HEK293 (cell line): ENCODE measurements at regions not wholly inside any gene's neighbourhood (a gene's known extent, or its start where the extent isn't known, plus 50 kb on each side); places are given as distances from the start of the nearest gene placed in this dataset.

Experiments used
- HOXA7 ChIP-seq: sonication (generic); formaldehyde crosslinking; IDR thresholded peaks from 2 replicates; pipeline ENCODE4 v1.8.1; 2022; ENCODE audit warnings: missing genetic modification reagents, borderline replicate concordance
- INSM2 ChIP-seq: fragments of 450-650 bp; formaldehyde crosslinking; IDR thresholded peaks from 2 replicates; pipeline ENCODE4 v1.5.1; 2016; ENCODE audit warnings: missing biosample characterization, missing genetic modification characterization
- KLF16 ChIP-seq: fragments of 450-650 bp; formaldehyde crosslinking; IDR thresholded peaks from 2 replicates; pipeline ENCODE4 v1.5.1; 2017; ENCODE audit warnings: missing biosample characterization, missing genetic modification characterization
- KLF9 ChIP-seq: fragments of 450-650 bp; formaldehyde crosslinking; IDR thresholded peaks from 2 replicates; pipeline ENCODE4 v1.5.1; 2016; ENCODE audit warnings: missing biosample characterization, missing genetic modification characterization, low read depth
- MZF1 ChIP-seq: fragments of 450-650 bp; formaldehyde crosslinking; IDR thresholded peaks from 2 replicates; pipeline ENCODE4 v1.5.1; 2017; ENCODE audit warnings: missing biosample characterization, missing genetic modification characterization, borderline replicate concordance
- PRDM6 ChIP-seq: fragments of 450-650 bp; formaldehyde crosslinking; IDR thresholded peaks from 2 replicates; pipeline ENCODE4 v1.5.1; 2017; ENCODE audit warnings: missing biosample characterization, missing genetic modification characterization
- REPIN1 ChIP-seq: fragments of 450-650 bp; formaldehyde crosslinking; IDR thresholded peaks from 2 replicates; pipeline ENCODE4 v1.5.1; 2017; ENCODE audit warnings: missing biosample characterization, missing genetic modification characterization, low read depth
- SCRT1 ChIP-seq: fragments of 450-650 bp; formaldehyde crosslinking; IDR thresholded peaks from 2 replicates; pipeline ENCODE4 v1.5.1; 2016; ENCODE audit warnings: missing biosample characterization, missing genetic modification characterization, borderline replicate concordance
- SETDB1 ChIP-seq: IDR thresholded peaks from one replicate; pipeline ENCODE4 v1.6.1; 2017; ENCODE audit warnings: mild to moderate bottlenecking, low read length, moderate library complexity, mixed read lengths; ENCODE audit not compliant: insufficient read length
- WT1 ChIP-seq: fragments of 450-650 bp; formaldehyde crosslinking; IDR thresholded peaks from 2 replicates; pipeline ENCODE4 v1.5.1; 2016; ENCODE audit warnings: missing biosample characterization, missing genetic modification characterization
- ZBTB17 ChIP-seq: fragments of 450-650 bp; formaldehyde crosslinking; IDR thresholded peaks from 2 replicates; pipeline ENCODE4 v1.5.1; 2016; ENCODE audit warnings: missing biosample characterization, missing genetic modification characterization
- ZBTB49 ChIP-seq: fragments of 450-650 bp; formaldehyde crosslinking; IDR thresholded peaks from 2 replicates; pipeline ENCODE4 v1.5.1; 2016; ENCODE audit warnings: missing biosample characterization, missing genetic modification characterization, low read depth
- ZNF18 ChIP-seq: fragments of 450-650 bp; formaldehyde crosslinking; IDR thresholded peaks from 2 replicates; pipeline ENCODE4 v1.5.1; 2016; ENCODE audit warnings: missing biosample characterization, missing genetic modification characterization
- ZNF19 ChIP-seq: fragments of 450-650 bp; formaldehyde crosslinking; IDR thresholded peaks from 2 replicates; pipeline ENCODE4; 2016; ENCODE audit warnings: missing biosample characterization, missing genetic modification characterization, low read depth
- ZNF248 ChIP-seq: fragments of 450-650 bp; formaldehyde crosslinking; IDR thresholded peaks from 2 replicates; pipeline ENCODE4 v1.5.1; 2017; ENCODE audit warnings: missing biosample characterization, missing genetic modification characterization
- ZNF341 ChIP-seq: fragments of 450-650 bp; formaldehyde crosslinking; IDR thresholded peaks from 2 replicates; pipeline ENCODE4; 2016; ENCODE audit warnings: low read depth, missing biosample characterization, missing genetic modification characterization
- ZNF561 ChIP-seq: fragments of 450-650 bp; IDR thresholded peaks from 2 replicates; pipeline ENCODE4 v1.5.1; 2018; ENCODE audit warnings: missing biosample characterization, missing genetic modification characterization, borderline replicate concordance
- ZNF596 ChIP-seq: fragments of 450-650 bp; IDR thresholded peaks from 2 replicates; pipeline ENCODE4 v1.5.0; 2018; ENCODE audit warnings: missing biosample characterization, mild to moderate bottlenecking, missing genetic modification characterization, moderate library complexity
- ZNF621 ChIP-seq: fragments of 450-650 bp; formaldehyde crosslinking; IDR thresholded peaks from 2 replicates; pipeline ENCODE4 v1.5.1; 2017; ENCODE audit warnings: missing biosample characterization, missing genetic modification characterization
- ZNF624 ChIP-seq: fragments of 450-650 bp; formaldehyde crosslinking; IDR thresholded peaks from 2 replicates; pipeline ENCODE4 v1.5.1; 2017; ENCODE audit warnings: missing biosample characterization, missing genetic modification characterization
- ZNF654 ChIP-seq: fragments of 450-650 bp; formaldehyde crosslinking; IDR thresholded peaks from 2 replicates; pipeline ENCODE4 v1.5.1; 2016; ENCODE audit warnings: low read depth, missing biosample characterization, missing genetic modification characterization
- ZNF658 ChIP-seq: fragments of 450-650 bp; formaldehyde crosslinking; IDR thresholded peaks from 2 replicates; pipeline ENCODE4; 2016; ENCODE audit warnings: missing biosample characterization, missing genetic modification characterization
- ZNF704 ChIP-seq: fragments of 450-650 bp; formaldehyde crosslinking; IDR thresholded peaks from 2 replicates; pipeline ENCODE4 v1.5.1; 2016; ENCODE audit warnings: missing biosample characterization, missing genetic modification characterization
- ZNF76 ChIP-seq: fragments of 450-650 bp; formaldehyde crosslinking; IDR thresholded peaks from 2 replicates; pipeline ENCODE4; 2016; ENCODE audit warnings: low read depth, missing biosample characterization, missing genetic modification characterization, borderline replicate concordance
- ZNF785 ChIP-seq: fragments of 450-650 bp; formaldehyde crosslinking; IDR thresholded peaks from 2 replicates; pipeline ENCODE4 v1.5.1; 2016; ENCODE audit warnings: missing biosample characterization, missing genetic modification characterization
- ZNF830 ChIP-seq: fragments of 450-650 bp; IDR thresholded peaks from 2 replicates; pipeline ENCODE4 v1.5.0; 2018; ENCODE audit warnings: missing biosample characterization, missing genetic modification characterization, low read depth, mild to moderate bottlenecking, moderate library complexity
- ZSCAN30 ChIP-seq: fragments of 450-650 bp; IDR thresholded peaks from 2 replicates; pipeline ENCODE4 v1.5.1; 2018; ENCODE audit warnings: missing biosample characterization, mild to moderate bottlenecking, missing genetic modification characterization, moderate library complexity
- TF ChIP-seq, protein P1 (sequence below): fragments of 450-650 bp; IDR thresholded peaks from 2 replicates; pipeline ENCODE4 v1.5.1; 2018; ENCODE audit warnings: missing biosample characterization, mild to moderate bottlenecking, missing genetic modification characterization
- TF ChIP-seq, protein P2 (sequence below): fragments of 450-650 bp; formaldehyde crosslinking; IDR thresholded peaks from 2 replicates; pipeline ENCODE4 v1.5.1; 2017; ENCODE audit warnings: missing biosample characterization, missing genetic modification characterization

DNA sequence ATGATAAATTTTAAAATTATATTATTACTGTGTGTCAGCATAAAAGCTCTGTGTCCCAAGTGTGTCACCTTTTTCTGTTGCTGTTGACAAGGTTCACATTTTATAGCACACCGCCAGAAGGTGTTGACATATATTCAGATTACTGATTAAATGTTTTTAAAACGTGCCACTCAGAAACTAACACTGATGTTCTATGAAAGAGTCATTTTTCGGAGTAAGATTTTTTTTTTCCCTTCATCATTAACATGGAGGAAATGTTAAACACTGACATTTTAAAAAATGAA, 197.5 kb downstream of the TM9SF2 start (continued):
- TF ChIP-seq, protein P1, sequence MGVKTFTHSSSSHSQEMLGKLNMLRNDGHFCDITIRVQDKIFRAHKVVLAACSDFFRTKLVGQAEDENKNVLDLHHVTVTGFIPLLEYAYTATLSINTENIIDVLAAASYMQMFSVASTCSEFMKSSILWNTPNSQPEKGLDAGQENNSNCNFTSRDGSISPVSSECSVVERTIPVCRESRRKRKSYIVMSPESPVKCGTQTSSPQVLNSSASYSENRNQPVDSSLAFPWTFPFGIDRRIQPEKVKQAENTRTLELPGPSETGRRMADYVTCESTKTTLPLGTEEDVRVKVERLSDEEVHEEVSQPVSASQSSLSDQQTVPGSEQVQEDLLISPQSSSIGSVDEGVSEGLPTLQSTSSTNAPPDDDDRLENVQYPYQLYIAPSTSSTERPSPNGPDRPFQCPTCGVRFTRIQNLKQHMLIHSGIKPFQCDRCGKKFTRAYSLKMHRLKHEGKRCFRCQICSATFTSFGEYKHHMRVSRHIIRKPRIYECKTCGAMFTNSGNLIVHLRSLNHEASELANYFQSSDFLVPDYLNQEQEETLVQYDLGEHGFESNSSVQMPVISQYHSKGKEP (tag by site-specific recombination), result 0 out of 2 replicates have a peak, but pooled peaks have one; percentile 6
- TF ChIP-seq ZNF785 (tag by site-specific recombination), result no peak
- no peak for TF ChIP-seq ZNF76 (tag by site-specific recombination)
- no peak for TF ChIP-seq SETDB1
- TF ChIP-seq ZNF704 (tag by site-specific recombination), result no peak
- TF ChIP-seq ZBTB49 (tag by site-specific recombination), result no peak
- no peak for TF ChIP-seq SCRT1 (tag by site-specific recombination)
- no peak for TF ChIP-seq KLF9 (tag by site-specific recombination)
- TF ChIP-seq ZSCAN30 (tag by site-specific recombination), result 0 out of 2 replicates have a peak, but pooled peaks have one; percentile 6
- no peak for TF ChIP-seq KLF16 (tag by site-specific recombination)
- TF ChIP-seq, protein P2, sequence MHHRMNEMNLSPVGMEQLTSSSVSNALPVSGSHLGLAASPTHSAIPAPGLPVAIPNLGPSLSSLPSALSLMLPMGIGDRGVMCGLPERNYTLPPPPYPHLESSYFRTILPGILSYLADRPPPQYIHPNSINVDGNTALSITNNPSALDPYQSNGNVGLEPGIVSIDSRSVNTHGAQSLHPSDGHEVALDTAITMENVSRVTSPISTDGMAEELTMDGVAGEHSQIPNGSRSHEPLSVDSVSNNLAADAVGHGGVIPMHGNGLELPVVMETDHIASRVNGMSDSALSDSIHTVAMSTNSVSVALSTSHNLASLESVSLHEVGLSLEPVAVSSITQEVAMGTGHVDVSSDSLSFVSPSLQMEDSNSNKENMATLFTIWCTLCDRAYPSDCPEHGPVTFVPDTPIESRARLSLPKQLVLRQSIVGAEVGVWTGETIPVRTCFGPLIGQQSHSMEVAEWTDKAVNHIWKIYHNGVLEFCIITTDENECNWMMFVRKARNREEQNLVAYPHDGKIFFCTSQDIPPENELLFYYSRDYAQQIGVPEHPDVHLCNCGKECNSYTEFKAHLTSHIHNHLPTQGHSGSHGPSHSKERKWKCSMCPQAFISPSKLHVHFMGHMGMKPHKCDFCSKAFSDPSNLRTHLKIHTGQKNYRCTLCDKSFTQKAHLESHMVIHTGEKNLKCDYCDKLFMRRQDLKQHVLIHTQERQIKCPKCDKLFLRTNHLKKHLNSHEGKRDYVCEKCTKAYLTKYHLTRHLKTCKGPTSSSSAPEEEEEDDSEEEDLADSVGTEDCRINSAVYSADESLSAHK, result no peak
- TF ChIP-seq WT1 (tag by site-specific recombination), result no peak
- TF ChIP-seq ZNF621, result no peak
- no peak for TF ChIP-seq ZNF658 (tag by site-specific recombination)
- TF ChIP-seq REPIN1 (tag by site-specific recombination), result no peak
- TF ChIP-seq ZNF248, result no peak
- TF ChIP-seq PRDM6 (tag by site-specific recombination), result peak; percentile 81
- no peak for TF ChIP-seq ZNF596 (tag by site-specific recombination)
- no peak for TF ChIP-seq MZF1 (tag by site-specific recombination)
- peak; percentile 64; the same call in 1 of the 2 replicates for TF ChIP-seq ZNF561 (tag by site-specific recombination)
- peak; percentile 37; the same call in 1 of the 2 replicates for TF ChIP-seq ZNF18 (tag by site-specific recombination)
- no peak for TF ChIP-seq ZBTB17 (tag by site-specific recombination)
- no peak for TF ChIP-seq INSM2 (tag by site-specific recombination)
- no peak for TF ChIP-seq ZNF654
- no peak for TF ChIP-seq HOXA7
- no peak for TF ChIP-seq ZNF341 (tag by site-specific recombination)
- TF ChIP-seq ZNF19 (tag by site-specific recombination), result no peak
- TF ChIP-seq ZNF624 (tag by site-specific recombination), result no peak
- no peak for TF ChIP-seq ZNF830 (tag by site-specific recombination)
